Testis (tissue), 2 donors: ENCODE measurements at regions not wholly inside any gene's neighbourhood (a gene's known extent, or its start where the extent isn't known, plus 50 kb on each side); places are given as distances from the start of the nearest gene placed in this dataset.

Experiments
- DNase-seq: peaks from one replicate; pipeline ENCODE4 v3.0.0-alpha.2; 2019
- H3K27ac ChIP-seq, 2 donors: fragments of 200-600 bp; sonication (generic); one replicate each; pipeline ENCODE4 v1.5.1; 2019
- H3K27me3 ChIP-seq: fragments of 200-600 bp; sonication (generic); one replicate; pipeline ENCODE4 v1.5.1; 2019
- H3K36me3 ChIP-seq: fragments of 200-600 bp; sonication (generic); one replicate; pipeline ENCODE4 v1.5.1; 2017; ENCODE audit warnings: low read depth; ENCODE audit errors: missing control alignments
- H3K4me1 ChIP-seq: fragments of 200-600 bp; sonication (generic); one replicate; pipeline ENCODE4 v1.5.1; 2019
- H3K4me3 ChIP-seq, 2 donors: fragments of 200-600 bp; sonication (generic); one replicate each; pipeline ENCODE4 v1.5.1; 2017 to 2019
- H3K9me3 ChIP-seq: fragments of 200-600 bp; sonication (generic); one replicate; pipeline ENCODE4 v1.5.1; 2017
- CTCF ChIP-seq, 3 experiments: fragments of 450-650 bp in 2 of 3; fragments of 200-600 bp in 1 of 3; sonication (generic) in 1 of 3; IDR thresholded peaks; one replicate each; pipeline ENCODE4 v1.5.1; 2016 to 2019; ENCODE audit warnings: antibody characterized with exemption in 3 of 3, mild to moderate bottlenecking in 2 of 3, moderate library complexity in 1 of 3
- POLR2A ChIP-seq: fragments of 450-650 bp; IDR thresholded peaks from one replicate; pipeline ENCODE4 v1.6.1; 2017; ENCODE audit warnings: antibody characterized with exemption, mild to moderate bottlenecking, moderate library complexity
- WGBS, 2 donors: methylation state at CpG; one replicate each; pipeline ENCODE4 v1.1.5; 2018; 5-methylcytosine and 5-hydroxymethylcytosine counted together
- intact Hi-C: fragments of 100-400 bp; cut with DNase I; formaldehyde crosslinking; loops from one replicate; pipeline ENCODE4 v1.15.1; 2023; ENCODE audit warnings: low total_unique reads

- WGBS, 2 donors: 31 to 50% methylated on average over 2 of the region's 2 CpGs
Measured at GRCh38 chr13:48603375-48603774, 50.4 kb upstream of the CYSLTR2 start.

More at GRCh38 chr13:48603375-48603774, 50.4 kb upstream of the CYSLTR2 start:
- Histone ChIP-seq H3K4me3 (no peak overlapping the region), H3K27ac (peak overlapping the region in 1 of 2 donors; percentile 36), H3K4me1 (no peaks in the 10 kb centered on the region), H3K9me3 (no peaks in the 10 kb centered on the region), H3K27me3 (no peaks in the 10 kb centered on the region), H3K36me3 (no peaks in the 10 kb centered on the region)
- intact Hi-C loops: no loop called here
- DNase-seq: no peak
- no peak for TF ChIP-seq POLR2A
- TF ChIP-seq CTCF (IDR thresholded peaks at IDR 0.05): no peak
